ENCODE measurements at regions not wholly inside any gene's neighbourhood (a gene's known extent, or its start where the extent isn't known, plus 50 kb on each side); places are given as distances from the start of the nearest gene placed in this dataset.
A peak's percentile ranks its signal among the peaks of the same experiment; 100 is the strongest.

- FAIRE-seq: no peak
These were observed 52.0 kb upstream of the RPL11 start for GRCh38 chr1:23639460-23640095.

DNA sequence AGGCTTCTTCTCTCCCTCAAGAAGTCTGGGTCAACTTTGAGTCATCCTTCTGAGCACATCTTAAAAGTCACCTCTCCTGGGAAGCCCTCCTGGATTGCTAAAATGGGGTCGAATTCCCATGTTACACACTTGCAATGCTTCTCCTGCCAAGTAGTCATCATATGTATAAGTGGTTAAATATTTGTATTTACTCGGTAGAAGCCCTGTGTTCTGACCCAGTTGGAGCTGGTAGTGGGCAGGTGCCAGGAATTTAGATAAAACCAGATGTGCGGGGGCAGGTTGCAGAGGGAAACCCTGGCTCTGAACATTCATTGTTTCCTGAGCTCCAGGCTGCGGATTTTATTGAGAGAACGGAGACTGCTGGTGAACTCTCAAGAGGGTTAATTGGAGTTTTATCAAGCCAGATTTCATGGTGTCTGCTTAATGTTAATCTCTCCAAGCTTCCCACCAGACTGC, 52.8 kb upstream of the RPL11 start:
- no peak for FAIRE-seq

DNA sequence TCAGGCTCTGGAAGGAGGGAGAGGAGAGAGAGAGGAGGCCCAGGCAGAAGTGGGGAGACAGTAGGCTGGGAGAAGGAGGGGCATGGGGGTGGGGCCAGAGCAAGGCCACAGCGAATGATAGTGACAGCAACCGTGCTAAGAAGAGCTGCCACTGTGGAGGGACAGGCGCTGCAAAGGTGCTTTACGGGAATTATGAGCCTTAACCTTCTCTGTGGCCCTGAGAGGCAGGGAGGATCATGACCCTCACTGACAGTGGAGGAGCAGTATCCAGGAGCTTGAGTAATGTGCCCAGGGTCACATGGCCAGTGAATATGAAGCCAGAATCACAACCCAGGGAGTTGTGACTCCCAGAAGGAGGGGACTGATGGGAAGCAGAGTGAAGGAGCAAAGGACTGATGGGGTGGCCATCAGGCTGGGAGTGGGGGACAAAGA, 53.4 kb upstream of the RPL11 start:
- FAIRE-seq: no peak

DNA sequence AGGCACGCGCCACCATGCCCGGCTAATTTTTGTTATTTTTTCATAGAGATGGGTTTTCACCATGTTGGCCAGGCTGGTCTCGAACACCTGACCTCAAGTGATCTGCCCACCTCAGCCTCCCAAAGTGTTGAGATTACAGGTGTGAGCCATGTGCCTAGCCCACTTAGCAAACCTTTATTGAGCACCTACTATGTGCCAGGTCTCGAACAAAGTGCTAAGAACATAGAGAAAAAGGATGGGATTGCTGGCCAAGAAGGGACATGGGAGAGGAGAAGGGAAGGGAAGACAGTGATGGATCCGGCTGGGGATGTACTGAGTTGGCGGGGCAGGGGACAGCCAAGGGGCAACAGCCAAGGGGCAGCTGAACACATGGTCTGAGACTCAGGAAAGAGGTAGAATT, 55.6 kb upstream of the RPL11 start:
- no peak for FAIRE-seq

- peak; percentile 36 for FAIRE-seq
These were observed 56.6 kb upstream of the RPL11 start for GRCh38 chr1:23634840-23635651.

- no peak for FAIRE-seq
These were observed 57.1 kb upstream of the RPL11 start for GRCh38 chr1:23634518-23634839.

DNA sequence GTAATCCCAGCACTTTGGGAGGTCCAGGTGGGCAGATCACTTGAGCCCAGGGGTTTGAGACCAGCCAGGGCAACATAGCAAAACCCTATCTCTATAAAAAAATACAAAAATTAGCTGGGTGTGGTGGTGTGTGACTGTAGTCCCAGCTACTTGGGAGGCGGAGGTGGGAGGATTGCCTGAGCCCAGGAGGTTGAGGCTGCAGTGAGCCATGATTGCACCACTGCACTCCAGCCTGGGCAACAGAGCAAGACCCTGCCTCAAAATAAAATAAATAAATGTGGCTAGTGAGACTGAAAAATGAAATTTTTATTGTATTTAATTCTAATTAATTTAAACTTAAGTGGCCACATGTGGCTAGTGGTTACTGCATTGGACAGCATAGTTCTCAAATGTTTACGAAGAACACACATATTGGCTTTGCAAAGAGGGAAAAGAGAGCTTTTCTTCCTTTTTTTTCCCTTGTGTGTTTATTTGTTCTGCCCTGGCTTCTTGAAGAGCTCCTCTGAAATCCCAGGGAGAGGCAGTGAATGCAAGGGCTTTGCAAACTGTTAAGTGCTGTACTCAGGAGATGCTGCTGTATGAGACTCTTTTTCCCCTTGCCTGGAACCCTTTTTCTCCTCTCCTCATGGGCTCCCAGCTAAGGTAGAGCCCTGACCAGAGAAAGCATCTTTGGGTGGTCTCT, 59.0 kb upstream of the RPL11 start:
- no peak for FAIRE-seq

- FAIRE-seq: no peak
These were observed 61.8 kb upstream of the RPL11 start for GRCh38 chr1:23629708-23630290.

DNA sequence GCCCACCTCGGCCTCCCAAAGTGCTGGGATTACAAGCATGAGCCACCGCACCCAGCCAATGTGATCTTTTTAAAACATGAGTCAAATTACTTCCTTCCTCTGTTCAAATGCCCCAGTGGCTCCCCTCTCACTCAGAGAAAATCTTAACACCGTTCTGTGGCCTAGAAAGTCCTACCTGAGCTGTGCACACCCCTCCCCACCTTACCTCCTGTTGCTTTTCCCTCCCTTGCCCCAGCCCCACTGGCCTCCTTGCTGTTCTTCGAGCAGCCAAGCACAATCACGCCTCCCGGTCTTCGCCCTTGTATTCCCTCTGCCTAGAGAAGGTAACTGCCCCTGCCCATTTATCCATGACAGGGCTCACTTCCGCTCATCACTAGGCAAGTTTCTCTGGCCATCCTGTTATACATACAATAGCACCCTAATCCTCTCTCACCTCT, 62.6 kb upstream of the RPL11 start:
- no peak for FAIRE-seq

GRCh38 chr1:23627069-23627735, 64.4 kb upstream of the RPL11 start:
- no peak for FAIRE-seq

DNA sequence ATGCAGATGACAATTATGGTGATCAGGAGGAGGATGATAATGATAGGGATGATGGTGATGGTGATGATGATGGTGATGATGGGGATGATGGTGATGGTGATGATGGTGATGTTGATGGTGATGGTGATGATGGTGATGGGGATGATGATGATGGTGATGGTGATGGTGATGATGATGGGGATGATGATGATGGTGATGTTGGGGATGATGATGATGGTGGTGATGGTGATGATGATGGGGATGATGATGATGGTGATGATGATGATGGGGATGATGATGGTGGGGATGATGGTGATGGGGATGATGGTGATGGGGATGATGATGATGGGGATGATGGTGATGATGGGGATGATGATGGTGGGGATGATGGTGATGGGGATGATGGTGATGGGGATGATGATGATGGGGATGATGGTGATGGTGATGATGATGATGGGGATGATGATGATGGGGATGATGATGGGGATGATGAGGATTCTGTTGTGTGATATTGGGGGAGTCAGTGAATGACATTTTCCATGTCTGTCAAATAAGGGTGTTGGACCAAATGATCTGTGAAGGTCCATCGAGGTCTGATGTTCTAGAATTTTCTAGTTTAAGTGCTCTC, 65.6 kb upstream of the RPL11 start:
- FAIRE-seq: no peak

DNA sequence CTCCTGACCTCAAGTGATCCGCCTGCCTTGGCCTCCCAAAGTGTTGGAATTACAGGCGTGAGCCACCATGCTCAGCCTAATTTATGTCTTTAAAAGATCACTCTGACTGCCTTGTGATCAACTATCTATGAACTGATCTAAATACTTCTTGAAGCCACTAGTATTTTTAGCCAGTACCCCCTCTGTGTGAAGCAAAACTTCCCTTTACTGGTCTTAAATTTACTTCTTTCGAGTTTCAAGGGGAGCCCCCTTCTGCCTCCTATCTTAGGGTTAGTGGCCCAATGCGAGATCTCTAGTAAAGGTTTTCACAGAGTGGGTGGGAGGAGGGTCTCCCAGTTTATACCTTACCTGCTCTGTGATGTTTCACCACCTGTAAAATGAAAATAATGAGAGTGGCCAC, 66.1 kb upstream of the RPL11 start:
- no peak for FAIRE-seq

- no peak for FAIRE-seq
These were observed 65.1 kb upstream of the ID3 start for GRCh38 chr1:23624440-23624839.

GRCh38 chr1:23622284-23622683, 63.0 kb upstream of the ID3 start:
- no peak for FAIRE-seq

DNA sequence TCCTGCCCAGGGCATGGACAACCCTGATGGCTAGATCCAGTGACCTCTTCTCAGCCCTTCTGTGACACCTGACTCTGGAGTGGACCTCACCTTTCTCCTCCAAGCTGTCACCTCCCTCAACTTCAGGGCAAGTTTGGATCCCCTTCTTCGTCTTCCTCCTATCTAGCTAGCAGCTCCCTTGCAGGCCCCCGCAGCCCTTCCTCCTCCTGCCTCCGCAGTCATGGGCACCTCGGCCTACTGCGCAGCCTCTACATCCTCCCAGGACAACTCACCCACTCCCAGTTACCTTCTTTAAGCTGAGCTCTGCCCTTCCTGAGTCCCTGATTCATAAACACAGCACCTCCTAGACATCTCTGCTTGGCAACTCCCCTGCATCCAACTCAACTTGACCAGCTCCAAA, 61.3 kb upstream of the ID3 start:
- FAIRE-seq: no peak

- FAIRE-seq: no peak
These were observed 60.2 kb upstream of the ID3 start for GRCh38 chr1:23619299-23620188.

DNA sequence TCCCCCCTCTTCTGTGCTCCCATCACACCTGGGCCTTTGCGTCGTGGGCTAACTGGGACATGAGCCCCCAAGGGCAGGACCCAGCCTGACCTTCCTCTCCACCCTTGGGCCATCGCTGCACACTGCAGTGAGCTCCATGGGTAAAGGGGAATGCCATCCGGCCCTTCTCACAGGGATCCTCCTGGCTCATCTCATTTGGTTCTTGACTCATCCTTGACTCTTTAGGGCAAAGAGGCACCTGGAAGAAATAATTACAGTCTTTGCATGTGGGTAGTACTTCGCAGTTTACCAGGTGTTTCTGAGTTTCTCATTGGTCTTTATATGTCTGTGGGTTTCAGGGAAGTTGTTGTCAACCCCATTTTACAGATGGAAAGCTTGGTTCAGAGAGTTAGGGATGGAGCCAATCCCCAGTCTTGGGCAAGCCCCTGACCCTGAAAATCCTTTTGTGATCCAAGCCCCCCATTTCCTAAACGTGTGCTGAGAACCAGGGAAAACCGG, 59.3 kb upstream of the ID3 start:
- no peak for FAIRE-seq

GRCh38 chr1:23617084-23617521, 57.8 kb upstream of the ID3 start:
- no peak for FAIRE-seq

- FAIRE-seq: no peak
These were observed 57.1 kb upstream of the ID3 start for GRCh38 chr1:23616292-23616824.

DNA sequence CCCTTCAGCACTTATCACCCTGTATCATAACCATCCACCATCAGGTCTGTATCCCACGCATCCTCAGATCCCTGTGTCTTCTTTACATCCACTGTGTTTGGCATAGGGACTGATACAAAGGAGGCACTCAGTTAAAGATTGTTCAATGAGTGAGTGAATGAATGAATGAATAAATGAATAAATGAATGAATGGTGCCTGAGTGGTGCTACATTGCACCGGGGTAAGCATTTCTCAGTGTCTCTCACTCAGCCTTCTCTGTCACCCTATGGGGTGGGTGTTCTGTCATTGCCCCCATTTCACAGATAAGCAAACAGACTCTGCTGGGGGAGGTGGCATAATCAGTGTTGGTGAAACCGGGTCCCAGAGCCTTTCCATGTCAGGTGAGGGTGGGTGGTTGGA, 56.6 kb upstream of the ID3 start:
- FAIRE-seq: no peak

- no peak for FAIRE-seq
These were observed 56.1 kb upstream of the ID3 start for GRCh38 chr1:23615423-23615822.
